ENCODE measurements at regions not wholly inside any gene's neighbourhood (a gene's known extent, or its start where the extent isn't known, plus 50 kb on each side); places are given as distances from the start of the nearest gene placed in this dataset.

DNA sequence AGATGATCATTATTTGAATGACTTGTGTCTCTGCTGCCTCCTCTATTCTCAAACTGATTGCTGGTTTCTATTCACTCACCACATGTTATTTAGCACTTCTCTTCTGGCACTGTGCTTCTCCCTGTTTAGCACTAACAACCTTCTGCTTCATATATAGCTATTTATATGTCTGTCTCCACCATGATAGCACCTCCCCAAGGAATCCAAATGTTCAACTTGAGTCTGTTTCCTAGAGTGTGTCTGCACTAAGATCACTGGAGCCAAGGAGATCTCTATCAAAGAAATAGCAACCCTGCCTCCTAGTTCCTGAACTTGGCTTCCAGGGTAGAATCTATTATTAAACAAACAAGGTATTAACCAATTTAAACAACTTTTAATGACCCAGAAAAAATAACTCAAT lies 104.5 kb downstream of the CYP26A1 start:
- Histone ChIP-seq H3K4me2 (ENCODE audit: low read depth, low read length, poor library complexity, severe bottlenecking) (no peak overlapping the region), H2AFZ (ENCODE audit: low read length) (no peak overlapping the region), H3K4me3 (ENCODE audit: low read length, poor library complexity, severe bottlenecking) (no peak overlapping the region), H3K9ac (ENCODE audit: low read depth, low read length, poor library complexity, severe bottlenecking) (no peak overlapping the region), H3K9me3 (ENCODE audit: insufficient read depth, low read depth, low read length) (no peaks in the 10 kb centered on the region), H3K9me2 (replicated peaks; ENCODE audit: low read depth, low read length) (no peaks in the 10 kb centered on the region), H3K4me1 (ENCODE audit: insufficient read depth, low read length, poor library complexity, severe bottlenecking) (no peaks in the 10 kb centered on the region), H3K36me3 (ENCODE audit: insufficient read depth, low read length) (no peaks in the 10 kb centered on the region), H3F3A (ENCODE audit: low read depth) (no peaks in the 10 kb centered on the region), H3K27me3 (ENCODE audit: insufficient read depth, low read length, poor library complexity, severe bottlenecking) (no peaks in the 10 kb centered on the region), H3K79me2 (ENCODE audit: insufficient read depth, low read length) (no peaks in the 10 kb centered on the region), H4K20me1 (ENCODE audit: insufficient read depth, low read length, poor library complexity, severe bottlenecking) (no peaks in the 10 kb centered on the region)
- no peak for TF ChIP-seq CTCF (conservative IDR thresholded peaks at IDR 0.05; ENCODE audit: low read length)

GRCh38 chr10:93180482-93180931 lies 106.8 kb downstream of the CYP26A1 start:
- Histone ChIP-seq H3K9me2 (replicated peaks; ENCODE audit: low read depth, low read length) (no peaks in the 10 kb centered on the region), H3K4me1 (ENCODE audit: insufficient read depth, low read length, poor library complexity, severe bottlenecking) (no peaks in the 10 kb centered on the region), H3K79me2 (ENCODE audit: insufficient read depth, low read length) (no peaks in the 10 kb centered on the region), H3K4me2 (ENCODE audit: low read depth, low read length, poor library complexity, severe bottlenecking) (no peak overlapping the region), H3K9me3 (ENCODE audit: insufficient read depth, low read depth, low read length) (no peaks in the 10 kb centered on the region), H2AFZ (ENCODE audit: low read length) (no peak overlapping the region), H3K36me3 (ENCODE audit: insufficient read depth, low read length) (no peaks in the 10 kb centered on the region), H3K9ac (ENCODE audit: low read depth, low read length, poor library complexity, severe bottlenecking) (no peak overlapping the region), H3K4me3 (ENCODE audit: low read length, poor library complexity, severe bottlenecking) (no peak overlapping the region), H3K27me3 (ENCODE audit: insufficient read depth, low read length, poor library complexity, severe bottlenecking) (no peaks in the 10 kb centered on the region), H3F3A (ENCODE audit: low read depth) (no peaks in the 10 kb centered on the region), H4K20me1 (ENCODE audit: insufficient read depth, low read length, poor library complexity, severe bottlenecking) (no peaks in the 10 kb centered on the region)
- no peak for TF ChIP-seq EZH2phosphoT487 (IDR thresholded peaks at IDR 0.05; ENCODE audit: borderline replicate concordance)

- H3K27me3 ChIP-seq (ENCODE audit: insufficient read depth, low read length, poor library complexity, severe bottlenecking) = no peaks in the 10 kb centered on the region
- no peak for TF ChIP-seq EZH2phosphoT487 (IDR thresholded peaks at IDR 0.05; ENCODE audit: borderline replicate concordance)
- TF ChIP-seq CTCF (conservative IDR thresholded peaks at IDR 0.05; ENCODE audit: low read length) = no peak
- no peaks in the 10 kb centered on the region for H3K79me2 ChIP-seq (ENCODE audit: insufficient read depth, low read length)
- no peak overlapping the region for H3K4me2 ChIP-seq (ENCODE audit: low read depth, low read length, poor library complexity, severe bottlenecking)
- H3K36me3 ChIP-seq (ENCODE audit: insufficient read depth, low read length) = no peaks in the 10 kb centered on the region
- no peak overlapping the region for H3K4me3 ChIP-seq (ENCODE audit: low read length, poor library complexity, severe bottlenecking)
- H4K20me1 ChIP-seq (ENCODE audit: insufficient read depth, low read length, poor library complexity, severe bottlenecking) = no peaks in the 10 kb centered on the region
- no peaks in the 10 kb centered on the region for H3F3A ChIP-seq (ENCODE audit: low read depth)
- no peak overlapping the region for H2AFZ ChIP-seq (ENCODE audit: low read length)
- no peak overlapping the region for H3K9ac ChIP-seq (ENCODE audit: low read depth, low read length, poor library complexity, severe bottlenecking)
- no peaks in the 10 kb centered on the region for H3K9me2 ChIP-seq (replicated peaks; ENCODE audit: low read depth, low read length)
- no peaks in the 10 kb centered on the region for H3K9me3 ChIP-seq (ENCODE audit: insufficient read depth, low read depth, low read length)
- no peaks in the 10 kb centered on the region for H3K4me1 ChIP-seq (ENCODE audit: insufficient read depth, low read length, poor library complexity, severe bottlenecking)
These were observed 107.8 kb downstream of the CYP26A1 start for GRCh38 chr10:93181271-93182048.

- H3K4me3 ChIP-seq (ENCODE audit: low read length, poor library complexity, severe bottlenecking) = no peak overlapping the region
- H3K27me3 ChIP-seq (ENCODE audit: insufficient read depth, low read length, poor library complexity, severe bottlenecking) = no peaks in the 10 kb centered on the region
- H3K9me3 ChIP-seq (ENCODE audit: insufficient read depth, low read depth, low read length) = no peaks in the 10 kb centered on the region
- H3K9ac ChIP-seq (ENCODE audit: low read depth, low read length, poor library complexity, severe bottlenecking) = no peak overlapping the region
- TF ChIP-seq CTCF (conservative IDR thresholded peaks at IDR 0.05; ENCODE audit: low read length) = no peak
- TF ChIP-seq EZH2phosphoT487 (IDR thresholded peaks at IDR 0.05; ENCODE audit: borderline replicate concordance) = no peak
- H3F3A ChIP-seq (ENCODE audit: low read depth) = no peaks in the 10 kb centered on the region
- H3K36me3 ChIP-seq (ENCODE audit: insufficient read depth, low read length) = no peaks in the 10 kb centered on the region
- H3K79me2 ChIP-seq (ENCODE audit: insufficient read depth, low read length) = no peaks in the 10 kb centered on the region
- H3K9me2 ChIP-seq (replicated peaks; ENCODE audit: low read depth, low read length) = no peaks in the 10 kb centered on the region
- H4K20me1 ChIP-seq (ENCODE audit: insufficient read depth, low read length, poor library complexity, severe bottlenecking) = no peaks in the 10 kb centered on the region
- H2AFZ ChIP-seq (ENCODE audit: low read length) = no peak overlapping the region
- H3K4me1 ChIP-seq (ENCODE audit: insufficient read depth, low read length, poor library complexity, severe bottlenecking) = no peaks in the 10 kb centered on the region
- H3K4me2 ChIP-seq (ENCODE audit: low read depth, low read length, poor library complexity, severe bottlenecking) = no peak overlapping the region
These were observed 108.3 kb downstream of the CYP26A1 start for GRCh38 chr10:93182049-93182327.
